ENCODE measurements at regions not wholly inside any gene's neighbourhood (a gene's known extent, or its start where the extent isn't known, plus 50 kb on each side); places are given as distances from the start of the nearest gene placed in this dataset.

DNA sequence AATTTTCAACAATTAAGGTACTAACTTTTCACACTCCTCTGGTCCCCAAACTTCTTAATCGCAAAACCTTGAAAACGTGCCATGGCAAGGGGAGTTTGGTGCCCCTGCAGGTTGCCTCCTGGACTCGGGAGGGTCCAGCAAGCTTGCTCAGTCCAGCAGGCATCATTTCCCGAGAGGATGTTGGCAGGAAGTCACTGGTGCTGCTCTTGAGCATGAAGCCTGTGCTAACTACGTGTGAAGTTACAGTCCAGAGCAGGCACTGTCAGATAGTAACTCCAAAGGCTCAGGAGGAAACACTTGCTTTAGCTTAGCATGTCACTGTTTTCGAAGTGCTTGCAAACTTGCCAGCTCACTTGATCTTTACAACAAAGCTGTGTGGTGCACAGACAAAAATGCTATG, 215.4 kb downstream of the MYCN start:
- TF ChIP-seq, protein P1, sequence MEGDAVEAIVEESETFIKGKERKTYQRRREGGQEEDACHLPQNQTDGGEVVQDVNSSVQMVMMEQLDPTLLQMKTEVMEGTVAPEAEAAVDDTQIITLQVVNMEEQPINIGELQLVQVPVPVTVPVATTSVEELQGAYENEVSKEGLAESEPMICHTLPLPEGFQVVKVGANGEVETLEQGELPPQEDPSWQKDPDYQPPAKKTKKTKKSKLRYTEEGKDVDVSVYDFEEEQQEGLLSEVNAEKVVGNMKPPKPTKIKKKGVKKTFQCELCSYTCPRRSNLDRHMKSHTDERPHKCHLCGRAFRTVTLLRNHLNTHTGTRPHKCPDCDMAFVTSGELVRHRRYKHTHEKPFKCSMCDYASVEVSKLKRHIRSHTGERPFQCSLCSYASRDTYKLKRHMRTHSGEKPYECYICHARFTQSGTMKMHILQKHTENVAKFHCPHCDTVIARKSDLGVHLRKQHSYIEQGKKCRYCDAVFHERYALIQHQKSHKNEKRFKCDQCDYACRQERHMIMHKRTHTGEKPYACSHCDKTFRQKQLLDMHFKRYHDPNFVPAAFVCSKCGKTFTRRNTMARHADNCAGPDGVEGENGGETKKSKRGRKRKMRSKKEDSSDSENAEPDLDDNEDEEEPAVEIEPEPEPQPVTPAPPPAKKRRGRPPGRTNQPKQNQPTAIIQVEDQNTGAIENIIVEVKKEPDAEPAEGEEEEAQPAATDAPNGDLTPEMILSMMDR (IDR thresholded peaks at IDR 0.05) = no peak
- no peak for TF ChIP-seq POLR2A (IDR thresholded peaks at IDR 0.05)
